Hematopoietic multipotent progenitor cell (in vitro differentiated cells): ENCODE measurements at regions not wholly inside any gene's neighbourhood (a gene's known extent, or its start where the extent isn't known, plus 50 kb on each side); places are given as distances from the start of the nearest gene placed in this dataset.

ENCODE experiments used
- DNase-seq, 3 donors: peaks; one replicate each; pipeline ENCODE4 v3.0.0-alpha.2; 2011 to 2015; ENCODE audit warnings: low read depth in 2 of 3, low spot score in 2 of 3

DNA sequence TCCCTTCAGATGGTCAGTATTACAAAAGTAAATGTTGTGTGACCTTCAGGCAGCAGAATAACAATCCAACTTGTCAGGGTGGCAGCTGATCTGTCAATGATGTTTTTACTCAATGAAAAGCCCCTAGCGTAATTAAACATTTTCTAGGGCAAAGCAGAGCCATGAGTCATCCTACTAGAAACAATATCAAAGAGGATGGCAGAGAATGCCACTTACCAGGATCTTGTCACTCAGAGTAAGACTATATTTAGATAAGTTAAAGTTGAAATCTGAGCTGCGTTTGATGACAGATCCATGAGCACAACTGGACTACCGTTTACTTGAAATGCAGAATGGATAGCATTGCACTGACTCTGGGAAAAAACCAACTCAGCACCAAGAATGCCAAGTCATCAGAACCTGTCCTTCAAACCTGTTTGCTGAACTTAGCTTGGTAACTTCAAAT is 612.6 kb upstream of the ACVR2A start:
- no peak for DNase-seq

GRCh38 chr2:147231607-147232006 is 613.2 kb upstream of the ACVR2A start:
- no peak for DNase-seq

DNA sequence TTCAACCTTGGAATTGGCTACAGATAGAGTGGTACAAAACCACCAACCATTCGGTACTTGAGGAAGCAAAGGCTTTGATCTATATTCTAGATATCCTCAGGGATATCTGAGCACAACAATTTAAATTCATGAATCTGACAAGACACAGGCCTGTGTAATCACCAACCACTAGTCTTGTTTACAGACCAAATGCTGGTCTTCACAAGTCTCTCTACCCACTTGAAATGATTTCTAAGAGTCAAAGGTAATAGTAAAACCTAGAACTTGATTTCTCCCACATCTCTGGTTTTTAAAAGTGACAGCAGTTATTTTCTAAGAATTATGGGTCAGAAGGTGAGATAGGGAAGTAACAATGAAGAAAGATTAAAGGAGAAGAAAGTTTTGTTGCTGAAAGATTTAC is 613.7 kb upstream of the ACVR2A start:
- no peak for DNase-seq

GRCh38 chr2:147227313-147227712 is 617.5 kb upstream of the ACVR2A start:
- no peak for DNase-seq

DNA sequence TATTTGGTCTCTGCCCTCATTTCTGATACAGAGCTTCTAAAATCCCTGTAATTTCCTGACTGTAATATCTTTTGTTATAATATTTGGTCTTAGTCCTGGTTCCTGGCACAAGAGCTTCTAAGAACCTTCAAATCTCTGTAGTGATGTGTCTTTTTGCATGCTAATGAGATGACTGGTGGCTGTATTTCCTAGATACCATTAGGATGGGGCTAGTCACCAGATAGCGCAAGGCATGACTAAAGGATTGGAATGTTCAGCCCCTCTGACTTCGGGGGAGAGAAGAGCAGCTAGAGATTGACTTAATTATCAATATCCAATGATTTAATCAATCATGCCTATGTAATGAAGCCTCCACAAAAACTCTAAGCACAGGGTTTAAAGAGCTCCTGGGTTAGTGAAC is 620.8 kb upstream of the ACVR2A start:
- no peak for DNase-seq

DNA sequence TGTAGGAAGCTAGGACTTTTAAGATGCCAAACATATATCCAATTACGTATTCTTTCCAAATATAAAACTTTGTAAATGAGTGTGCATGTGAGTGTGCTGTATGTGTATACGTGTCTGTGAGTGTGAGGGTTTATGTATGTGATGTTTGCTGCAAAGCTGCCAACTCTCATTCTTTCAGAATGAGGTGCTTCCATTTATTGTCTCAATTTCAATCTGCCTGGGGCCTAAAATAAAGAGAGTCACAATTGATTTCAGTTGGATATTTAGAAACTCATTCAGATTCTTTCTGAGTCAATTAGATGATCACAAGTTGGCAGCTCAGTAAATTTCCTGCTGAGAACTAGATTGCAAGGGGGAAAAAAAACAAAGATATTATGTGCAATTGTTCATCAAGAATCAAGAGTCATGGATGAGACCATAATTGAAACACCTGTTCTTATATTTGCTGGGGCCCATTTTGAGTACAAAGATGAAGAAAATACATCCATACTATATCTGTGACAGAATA is 621.2 kb upstream of the ACVR2A start:
- no peak for DNase-seq

DNA sequence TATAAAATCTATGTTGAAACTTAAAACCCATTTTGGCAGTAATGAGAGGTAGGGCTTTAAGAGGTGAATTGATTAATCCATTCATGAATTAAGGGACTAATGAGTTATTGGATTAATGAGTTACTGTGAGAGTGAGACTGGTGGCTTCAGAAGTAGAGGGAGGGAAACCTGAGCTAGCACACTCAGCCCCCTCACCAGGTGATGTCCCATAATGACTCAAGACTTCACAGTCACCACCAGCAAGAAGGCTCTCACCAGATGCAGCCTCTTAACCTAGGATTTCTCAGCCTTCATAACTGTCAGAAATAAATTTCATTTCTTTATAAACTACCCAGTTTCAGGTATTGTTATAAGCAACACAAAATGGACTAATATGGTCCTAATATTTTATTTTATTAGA is 621.7 kb upstream of the ACVR2A start:
- DNase-seq, result no peak

GRCh38 chr2:147222506-147222905 is 622.3 kb upstream of the ACVR2A start:
- DNase-seq, result no peak

DNA sequence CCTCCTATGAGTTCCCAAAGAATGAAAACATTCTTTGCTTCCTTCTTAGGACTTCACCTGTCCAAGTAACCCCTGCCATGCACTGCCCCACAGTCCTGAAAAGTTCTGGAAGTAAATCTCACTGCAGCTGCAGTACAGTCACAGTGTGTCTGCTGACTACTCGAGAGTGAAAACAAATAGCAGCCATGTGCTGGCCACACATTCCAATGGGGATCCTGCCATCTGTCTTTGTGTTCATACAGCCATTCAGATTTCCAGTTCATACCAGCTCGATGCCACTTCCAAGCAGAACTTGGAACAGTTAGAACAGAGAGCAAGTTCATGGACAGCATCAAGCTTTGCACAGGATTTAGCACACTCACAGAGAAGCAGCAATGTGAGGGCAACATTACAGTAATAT is 629.9 kb upstream of the ACVR2A start:
- no peak for DNase-seq

DNA sequence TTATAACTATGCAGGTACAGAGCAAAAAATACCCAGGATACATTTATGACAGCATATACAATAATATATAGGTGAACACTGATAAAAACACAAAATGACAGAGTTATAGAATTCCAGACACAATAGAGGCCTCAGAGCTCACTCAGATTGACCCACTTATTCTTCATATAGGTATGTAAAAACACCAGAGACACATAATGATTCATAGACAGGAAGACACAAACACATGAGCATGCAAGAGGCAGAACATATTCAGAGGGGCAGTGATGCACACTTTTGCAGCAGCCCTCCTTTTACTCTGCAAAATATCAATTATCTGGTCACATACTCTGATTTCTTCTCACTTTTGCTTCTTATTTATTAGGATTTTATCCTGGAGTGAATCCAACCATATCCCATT is 633.3 kb upstream of the ACVR2A start:
- no peak for DNase-seq

DNA sequence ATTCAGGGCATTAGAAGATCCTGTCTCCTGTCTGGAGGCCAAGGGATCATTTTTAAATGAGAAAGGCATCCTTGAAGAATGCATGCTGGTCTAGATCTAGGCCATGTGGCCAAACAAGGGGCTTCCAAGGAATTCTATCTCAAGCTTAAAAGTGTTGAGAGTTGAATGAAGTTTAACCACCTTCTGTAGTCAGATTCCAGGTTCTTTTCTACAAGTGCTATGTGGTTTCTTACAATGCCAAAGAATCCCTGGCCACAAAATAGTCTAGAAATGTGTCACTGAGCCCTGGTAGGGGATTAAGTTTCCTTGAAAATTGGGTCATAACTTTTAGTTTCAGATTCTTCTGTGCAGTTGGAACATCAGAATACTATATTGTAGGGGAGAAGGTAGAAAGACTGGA is 640.7 kb upstream of the ACVR2A start:
- DNase-seq, result no peak

- DNase-seq, result no peak
These were observed 646.1 kb upstream of the ACVR2A start for GRCh38 chr2:147198651-147199171.

DNA sequence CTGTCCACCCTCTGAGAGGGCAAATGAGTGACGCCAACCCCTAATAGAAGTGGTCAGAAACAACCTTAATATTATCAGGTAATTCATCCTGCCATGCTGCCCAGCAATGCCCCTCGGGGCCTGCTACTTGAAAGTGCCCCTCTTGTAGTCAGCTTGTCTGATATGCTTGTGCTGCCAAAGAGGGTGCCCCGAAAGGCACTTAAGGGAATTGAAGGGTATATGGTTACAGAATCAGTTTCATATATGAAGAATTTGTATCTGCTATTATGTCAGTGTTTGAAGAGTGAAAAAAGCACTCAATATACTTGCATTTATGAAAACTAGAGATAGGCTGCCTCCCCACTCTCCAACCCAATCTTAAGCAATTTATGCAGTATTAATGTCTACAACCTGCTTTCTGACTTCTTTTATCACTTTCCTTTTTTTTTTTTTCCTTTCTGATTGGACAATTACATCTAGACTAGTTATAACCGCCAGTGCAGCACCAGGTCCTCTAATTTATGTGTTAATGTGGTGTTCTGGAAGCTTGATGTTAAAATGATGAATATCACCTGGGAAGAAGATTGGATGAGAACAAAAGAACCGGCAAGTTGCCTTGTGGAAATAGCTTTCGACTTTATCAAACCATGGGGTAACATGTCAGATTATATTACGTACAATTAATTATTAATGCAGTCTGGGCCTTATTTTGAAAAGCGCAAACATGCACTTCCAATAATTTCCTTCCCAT is 646.9 kb upstream of the ACVR2A start:
- DNase-seq, result no peak

DNA sequence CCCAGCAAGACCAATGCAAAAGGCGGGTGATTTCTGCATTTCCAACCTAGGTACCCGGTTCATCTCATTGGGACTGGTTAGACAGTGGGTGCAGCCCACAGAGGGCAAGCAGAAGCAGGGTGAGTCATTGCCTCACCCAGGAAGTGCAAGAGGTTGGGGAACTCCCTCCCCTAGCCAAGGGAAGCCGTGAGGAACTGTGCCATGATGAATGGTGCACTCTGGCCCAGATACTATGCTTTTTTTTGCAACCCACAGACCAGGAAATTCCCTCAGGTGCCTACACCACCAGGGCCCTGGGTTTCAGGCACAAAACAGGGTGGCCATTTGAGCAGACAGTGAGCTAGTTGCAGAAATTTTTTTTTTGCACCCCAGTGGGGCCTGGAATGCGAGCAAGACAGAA is 662.6 kb upstream of the ACVR2A start:
- DNase-seq, result no peak

DNA sequence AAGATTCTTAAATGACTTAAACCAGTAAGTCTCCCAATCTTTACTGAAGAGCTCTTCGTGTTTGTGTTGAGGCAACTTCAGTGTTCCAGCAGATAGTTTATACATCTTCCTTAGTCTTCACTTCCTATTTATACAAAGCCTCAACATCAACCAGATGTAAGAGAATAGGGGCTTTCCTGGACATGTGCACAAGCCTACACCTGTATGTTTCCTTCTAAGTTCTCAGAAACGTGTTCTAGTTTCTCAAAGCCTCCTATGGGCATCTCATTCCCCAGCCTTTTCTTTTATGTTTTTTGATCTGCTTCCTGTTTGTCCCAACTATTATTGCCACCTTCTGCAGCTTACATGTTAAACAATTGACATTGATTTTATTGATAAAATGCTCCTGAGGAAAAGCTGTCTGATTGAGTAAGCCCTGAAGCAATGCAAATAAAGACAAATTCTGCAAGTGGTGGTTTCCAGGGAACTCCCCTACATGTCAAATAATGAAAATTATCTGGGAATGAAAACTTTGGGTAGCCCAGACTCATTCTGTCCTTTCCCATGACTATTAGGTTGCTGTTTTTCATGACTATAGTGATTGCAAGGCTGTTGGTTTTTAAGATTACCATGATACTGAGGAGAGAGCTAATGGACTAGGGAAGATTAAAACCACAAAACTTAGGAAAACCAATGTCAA is 663.3 kb upstream of the ACVR2A start:
- DNase-seq, result no peak

DNA sequence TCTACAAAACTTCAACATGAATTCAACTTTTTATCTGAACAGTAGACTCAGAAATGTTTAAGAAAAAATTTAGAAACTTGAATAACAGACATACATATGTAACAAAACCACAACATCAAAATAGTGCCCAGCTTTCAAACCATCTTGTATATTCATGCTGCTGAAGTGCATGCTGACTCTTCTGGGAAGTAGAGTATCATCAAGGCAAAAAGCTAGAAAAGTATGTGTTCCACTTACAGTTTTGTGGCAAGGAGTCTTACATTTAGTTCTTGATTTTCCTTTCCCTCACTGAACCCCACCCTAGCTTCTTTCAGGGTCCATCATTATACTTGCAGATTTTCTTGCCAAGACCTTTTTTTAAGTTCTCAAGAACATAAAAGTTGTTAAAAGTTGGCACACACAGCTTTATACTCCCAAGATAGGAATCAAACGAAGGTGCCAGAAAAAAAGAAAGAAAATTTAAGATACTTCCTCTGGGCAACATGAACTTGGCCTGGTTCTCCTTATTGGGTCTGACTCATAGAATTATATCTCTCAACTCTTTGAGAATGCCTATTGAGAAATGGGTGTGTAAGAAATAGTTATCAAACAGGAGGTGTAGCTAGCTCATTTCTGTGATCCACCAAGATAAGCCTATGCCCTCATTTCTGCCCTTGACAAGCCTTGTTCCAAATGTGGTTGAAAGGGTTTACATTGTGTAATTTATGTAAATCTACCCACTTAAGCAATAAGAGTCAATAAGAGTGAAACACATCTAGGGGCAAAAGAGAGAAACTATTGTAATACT is 667.6 kb upstream of the ACVR2A start:
- DNase-seq, result no peak

GRCh38 chr2:147174824-147175254 is 670.0 kb upstream of the ACVR2A start:
- DNase-seq, result no peak

DNA sequence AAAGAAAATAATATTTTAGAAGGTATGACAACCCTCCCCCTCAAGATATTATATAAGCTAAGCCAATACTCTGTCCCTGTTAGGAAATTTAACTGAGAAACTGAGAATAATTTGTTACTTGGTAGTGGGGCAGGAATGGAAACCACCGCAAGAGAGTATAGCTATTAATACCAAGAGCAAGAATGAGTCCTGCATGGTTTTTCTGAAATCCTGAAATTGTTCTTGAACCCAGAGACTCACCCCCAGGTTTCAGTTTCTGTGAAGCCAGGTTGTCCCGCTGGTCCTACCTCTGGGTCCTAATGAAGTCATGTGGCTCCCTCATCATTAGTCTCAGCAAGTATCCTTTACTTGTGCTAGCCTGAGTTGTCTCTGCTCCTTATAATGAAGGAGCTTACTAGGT is 671.0 kb upstream of the ACVR2A start:
- DNase-seq, result no peak

DNA sequence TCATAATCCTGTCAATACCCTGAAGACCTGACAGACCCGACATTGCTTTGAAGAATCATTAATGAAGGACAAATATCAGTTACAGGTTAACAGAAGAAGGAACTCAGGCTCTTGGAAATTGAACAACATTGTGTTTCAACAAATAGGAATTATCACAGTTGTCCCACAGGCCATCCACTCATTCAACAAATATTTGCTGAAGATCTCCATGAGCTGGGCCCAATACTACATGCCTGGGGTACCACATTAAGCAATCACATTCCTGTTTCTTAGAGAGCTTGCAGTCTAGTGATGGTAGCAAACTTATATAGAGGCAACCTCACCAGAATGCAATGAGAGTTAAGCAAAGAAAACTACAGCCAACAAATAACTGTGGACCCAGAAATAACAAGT is 671.6 kb upstream of the ACVR2A start:
- no peak for DNase-seq

- DNase-seq, result no peak
These were observed 672.2 kb upstream of the ACVR2A start for GRCh38 chr2:147172493-147173188.

DNA sequence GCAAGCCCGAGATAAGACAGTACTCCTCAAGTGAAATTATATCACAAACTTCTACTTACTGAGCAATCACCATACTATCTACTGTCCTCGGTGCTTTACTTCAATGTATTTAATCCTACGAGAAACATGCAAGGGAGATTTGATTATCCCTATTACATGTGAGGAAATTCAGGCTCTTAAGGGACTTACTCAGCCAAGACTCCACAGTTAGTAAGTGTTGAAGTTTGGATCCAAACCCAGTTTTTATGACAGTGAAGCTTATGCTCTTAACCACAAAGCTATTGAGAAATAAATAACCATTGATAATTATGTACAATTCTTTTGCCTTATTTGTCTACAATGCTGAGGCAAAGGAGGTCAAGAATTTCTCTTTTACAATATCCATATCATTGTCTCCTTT is 672.9 kb upstream of the ACVR2A start:
- no peak for DNase-seq
